Uterus (tissue), 2 donors: ENCODE measurements at regions not wholly inside any gene's neighbourhood (a gene's known extent, or its start where the extent isn't known, plus 50 kb on each side); places are given as distances from the start of the nearest gene placed in this dataset.

ENCODE experiments used
- POLR2A ChIP-seq, 2 donors: fragments of 450-650 bp; IDR thresholded peaks; one replicate each; pipeline ENCODE4 v1.6.1; 2016; ENCODE audit warnings: antibody characterized with exemption in 2 of 2, mild to moderate bottlenecking in 1 of 2, moderate library complexity in 1 of 2
- TF ChIP-seq, protein P1 (sequence below), 4 experiments: fragments of 200-600 bp in 2 of 4; fragments of 450-650 bp in 2 of 4; sonication (generic) in 2 of 4; IDR thresholded peaks; one replicate each; pipeline ENCODE4 v1.5.1; 2016 to 2019; ENCODE audit warnings: antibody characterized with exemption in 4 of 4, mild to moderate bottlenecking in 2 of 4, moderate library complexity in 1 of 4

DNA sequence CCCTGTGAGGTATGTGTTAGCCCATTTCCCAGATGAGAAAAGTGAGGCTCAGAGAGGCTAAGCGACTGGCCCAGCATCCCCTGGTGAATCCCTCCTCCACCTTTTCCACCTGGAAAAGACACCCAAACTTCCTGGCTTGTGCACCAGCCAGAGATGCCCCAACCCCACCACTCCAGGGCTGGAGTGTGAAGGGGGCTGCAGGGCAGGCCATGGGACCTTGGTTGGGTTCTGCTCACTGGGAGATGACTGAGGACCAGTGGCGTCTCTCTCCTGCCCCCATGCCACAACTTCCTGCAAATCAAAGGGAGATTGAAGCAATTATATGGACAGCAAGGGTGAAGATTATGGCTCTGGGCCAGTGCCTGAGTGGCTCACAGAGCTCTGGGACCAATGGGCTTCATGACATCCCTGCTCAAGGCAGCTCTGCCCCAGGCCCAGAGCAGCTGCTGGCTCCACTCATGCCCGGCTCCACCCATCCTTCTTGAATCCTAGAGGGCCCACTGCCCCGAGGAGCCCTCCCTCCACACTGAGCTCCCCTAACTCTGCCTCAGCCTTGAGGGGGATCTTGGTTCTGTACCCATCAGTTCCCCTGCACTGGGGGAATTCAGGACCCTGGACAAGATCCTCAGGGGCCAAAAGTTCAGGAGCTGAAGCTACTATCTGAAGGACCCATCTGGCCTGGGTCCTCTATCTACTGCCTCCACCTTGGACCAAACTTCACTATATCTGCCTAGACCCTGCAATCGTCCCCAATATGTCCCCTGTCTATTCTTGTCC is 416.9 kb downstream of the PTPRU start:
- TF ChIP-seq POLR2A (IDR thresholded peaks at IDR 0.05): no peak
- TF ChIP-seq, protein P1, sequence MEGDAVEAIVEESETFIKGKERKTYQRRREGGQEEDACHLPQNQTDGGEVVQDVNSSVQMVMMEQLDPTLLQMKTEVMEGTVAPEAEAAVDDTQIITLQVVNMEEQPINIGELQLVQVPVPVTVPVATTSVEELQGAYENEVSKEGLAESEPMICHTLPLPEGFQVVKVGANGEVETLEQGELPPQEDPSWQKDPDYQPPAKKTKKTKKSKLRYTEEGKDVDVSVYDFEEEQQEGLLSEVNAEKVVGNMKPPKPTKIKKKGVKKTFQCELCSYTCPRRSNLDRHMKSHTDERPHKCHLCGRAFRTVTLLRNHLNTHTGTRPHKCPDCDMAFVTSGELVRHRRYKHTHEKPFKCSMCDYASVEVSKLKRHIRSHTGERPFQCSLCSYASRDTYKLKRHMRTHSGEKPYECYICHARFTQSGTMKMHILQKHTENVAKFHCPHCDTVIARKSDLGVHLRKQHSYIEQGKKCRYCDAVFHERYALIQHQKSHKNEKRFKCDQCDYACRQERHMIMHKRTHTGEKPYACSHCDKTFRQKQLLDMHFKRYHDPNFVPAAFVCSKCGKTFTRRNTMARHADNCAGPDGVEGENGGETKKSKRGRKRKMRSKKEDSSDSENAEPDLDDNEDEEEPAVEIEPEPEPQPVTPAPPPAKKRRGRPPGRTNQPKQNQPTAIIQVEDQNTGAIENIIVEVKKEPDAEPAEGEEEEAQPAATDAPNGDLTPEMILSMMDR (IDR thresholded peaks at IDR 0.05): no peak
